ENCODE measurements at regions not wholly inside any gene's neighbourhood (a gene's known extent, or its start where the extent isn't known, plus 50 kb on each side); places are given as distances from the start of the nearest gene placed in this dataset.
A peak's percentile ranks its signal among the peaks of the same experiment; 100 is the strongest.

DNA sequence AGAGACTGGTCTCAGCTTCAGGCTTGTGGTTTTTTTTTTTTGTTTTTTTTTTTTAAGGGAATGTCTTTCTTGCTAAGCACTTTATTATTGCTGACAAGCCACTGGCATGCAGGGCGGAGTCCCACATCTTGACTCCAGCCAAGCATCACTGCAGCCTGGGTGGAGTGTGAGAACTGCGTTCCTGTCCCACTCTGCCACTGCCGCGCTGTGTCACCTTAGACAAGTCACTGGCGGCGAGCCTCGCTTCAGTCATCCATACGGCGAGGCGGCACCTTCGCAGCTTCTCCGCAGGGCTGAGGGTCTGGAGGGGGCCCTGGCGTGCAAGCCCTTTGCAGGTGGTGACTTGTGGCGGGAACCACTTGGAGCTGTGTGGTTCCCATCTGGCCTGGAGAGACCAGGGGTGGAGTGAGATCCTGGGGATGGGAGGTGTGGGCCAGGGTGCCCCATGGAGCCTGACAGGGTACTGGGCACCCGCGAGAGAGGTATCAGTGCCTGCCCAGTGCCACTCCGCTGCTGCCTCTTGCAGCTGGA, 99.1 kb upstream of the CIBAR2 start:
- H3K4me2 ChIP-seq (ENCODE audit: insufficient read depth, insufficient read length, low read length): no peak overlapping the region
- no peak overlapping the region for H4K8ac ChIP-seq (replicated peaks; ENCODE audit: insufficient read length, low read depth, low read length)
- no peak overlapping the region; the same call in 1 of the 2 replicates for H3K14ac ChIP-seq (ENCODE audit: insufficient read depth, low read length)
- no peaks in the 10 kb centered on the region for H3K9me3 Mint-ChIP-seq
- H3K4me3 Mint-ChIP-seq: no peak overlapping the region
- no peak overlapping the region for H3K27ac ChIP-seq (ENCODE audit: insufficient read length, low read depth, low read length)
- H3K56ac ChIP-seq (ENCODE audit: insufficient read length, low read depth, low read length): no peak overlapping the region
- TF ChIP-seq, protein P1, sequence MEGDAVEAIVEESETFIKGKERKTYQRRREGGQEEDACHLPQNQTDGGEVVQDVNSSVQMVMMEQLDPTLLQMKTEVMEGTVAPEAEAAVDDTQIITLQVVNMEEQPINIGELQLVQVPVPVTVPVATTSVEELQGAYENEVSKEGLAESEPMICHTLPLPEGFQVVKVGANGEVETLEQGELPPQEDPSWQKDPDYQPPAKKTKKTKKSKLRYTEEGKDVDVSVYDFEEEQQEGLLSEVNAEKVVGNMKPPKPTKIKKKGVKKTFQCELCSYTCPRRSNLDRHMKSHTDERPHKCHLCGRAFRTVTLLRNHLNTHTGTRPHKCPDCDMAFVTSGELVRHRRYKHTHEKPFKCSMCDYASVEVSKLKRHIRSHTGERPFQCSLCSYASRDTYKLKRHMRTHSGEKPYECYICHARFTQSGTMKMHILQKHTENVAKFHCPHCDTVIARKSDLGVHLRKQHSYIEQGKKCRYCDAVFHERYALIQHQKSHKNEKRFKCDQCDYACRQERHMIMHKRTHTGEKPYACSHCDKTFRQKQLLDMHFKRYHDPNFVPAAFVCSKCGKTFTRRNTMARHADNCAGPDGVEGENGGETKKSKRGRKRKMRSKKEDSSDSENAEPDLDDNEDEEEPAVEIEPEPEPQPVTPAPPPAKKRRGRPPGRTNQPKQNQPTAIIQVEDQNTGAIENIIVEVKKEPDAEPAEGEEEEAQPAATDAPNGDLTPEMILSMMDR (conservative IDR thresholded peaks at IDR 0.05): no peak
- peaks cover 3% of the 10 kb centered on the region for H3K23me2 ChIP-seq (ENCODE audit: insufficient read length, low read depth, low read length, poor library complexity, severe bottlenecking)
- peaks cover 20 to 44% of the 10 kb centered on the region in 2 experiments for H3K4me1 Mint-ChIP-seq
- no peaks in the 10 kb centered on the region for H4K20me1 ChIP-seq (ENCODE audit: control insufficient read depth, insufficient read depth, insufficient read length)
- no peaks in the 10 kb centered on the region for H3K27me3 ChIP-seq (ENCODE audit: insufficient read depth, low read length)
- no peak overlapping the region for H2BK15ac ChIP-seq (ENCODE audit: low read depth, low read length)
- H3T11ph ChIP-seq (ENCODE audit: low read length): no peak overlapping the region
- no peaks in the 10 kb centered on the region for H3K4me1 ChIP-seq (ENCODE audit: insufficient read depth, low read length)
- no peak overlapping the region for H2BK12ac ChIP-seq (ENCODE audit: insufficient read length, low read depth, low read length)
- H2AK5ac ChIP-seq (ENCODE audit: insufficient read length, low read length): no peak overlapping the region
- H3K27ac Mint-ChIP-seq: peak overlapping the region in 1 of 3 experiments; percentile 59; a peak in 1 of 7 replicates
- no peak overlapping the region for H4K91ac ChIP-seq (ENCODE audit: insufficient read length, low read depth, low read length)
- H3K18ac ChIP-seq (ENCODE audit: insufficient read length, low read depth, low read length): no peak overlapping the region
- H2BK5ac ChIP-seq (ENCODE audit: insufficient read length, low read length): no peak overlapping the region
- no peak overlapping the region; the same call in 1 of the 2 replicates for H3K4ac ChIP-seq (ENCODE audit: low read depth, low read length)
- no peaks in the 10 kb centered on the region for H3K9me3 ChIP-seq (ENCODE audit: control insufficient read depth, low read depth, low read length)
- H3K36me3 Mint-ChIP-seq (ENCODE audit: insufficient read depth in 1 of 3, low read depth in 3 of 3): 0 out of 7 replicates have a peak, but pooled peaks cover 0 to 4% (median 0%) of the 10 kb centered on the region in 3 experiments
- no peaks in the 10 kb centered on the region; the same call in 1 of the 2 replicates for H3K79me2 ChIP-seq (ENCODE audit: insufficient read depth, low read length)
- H2AFZ ChIP-seq (ENCODE audit: low read length): no peak overlapping the region
- no peak overlapping the region for H2BK120ac ChIP-seq (ENCODE audit: low read depth, low read length, poor library complexity, severe bottlenecking)
- no peaks in the 10 kb centered on the region for H3K79me1 ChIP-seq (ENCODE audit: insufficient read depth, low read depth, low read length, poor library complexity, severe bottlenecking)
- no peak overlapping the region for H3K9ac ChIP-seq (ENCODE audit: extremely low read depth, insufficient read length, low read length)
- H4K5ac ChIP-seq (ENCODE audit: insufficient read length, low read depth, low read length): no peak overlapping the region
- no peak for DNase-seq
- no CpG with 5 or more reads among the region's 17 CpGs for WGBS (ENCODE audit: extremely low coverage, insufficient read length, low lambda C conversion rate)
- H2BK20ac ChIP-seq (ENCODE audit: low read depth, low read length, poor library complexity, severe bottlenecking): no peak overlapping the region
- no peak overlapping the region for H3K23ac ChIP-seq (ENCODE audit: insufficient read length, low read depth, low read length)
- no peaks in the 10 kb centered on the region; the same call in 1 of the 2 replicates for H3K27me3 Mint-ChIP-seq (ENCODE audit: low read depth)

All from H9 (cell line).